ENCODE measurements at regions not wholly inside any gene's neighbourhood (a gene's known extent, or its start where the extent isn't known, plus 50 kb on each side); places are given as distances from the start of the nearest gene placed in this dataset.

DNA sequence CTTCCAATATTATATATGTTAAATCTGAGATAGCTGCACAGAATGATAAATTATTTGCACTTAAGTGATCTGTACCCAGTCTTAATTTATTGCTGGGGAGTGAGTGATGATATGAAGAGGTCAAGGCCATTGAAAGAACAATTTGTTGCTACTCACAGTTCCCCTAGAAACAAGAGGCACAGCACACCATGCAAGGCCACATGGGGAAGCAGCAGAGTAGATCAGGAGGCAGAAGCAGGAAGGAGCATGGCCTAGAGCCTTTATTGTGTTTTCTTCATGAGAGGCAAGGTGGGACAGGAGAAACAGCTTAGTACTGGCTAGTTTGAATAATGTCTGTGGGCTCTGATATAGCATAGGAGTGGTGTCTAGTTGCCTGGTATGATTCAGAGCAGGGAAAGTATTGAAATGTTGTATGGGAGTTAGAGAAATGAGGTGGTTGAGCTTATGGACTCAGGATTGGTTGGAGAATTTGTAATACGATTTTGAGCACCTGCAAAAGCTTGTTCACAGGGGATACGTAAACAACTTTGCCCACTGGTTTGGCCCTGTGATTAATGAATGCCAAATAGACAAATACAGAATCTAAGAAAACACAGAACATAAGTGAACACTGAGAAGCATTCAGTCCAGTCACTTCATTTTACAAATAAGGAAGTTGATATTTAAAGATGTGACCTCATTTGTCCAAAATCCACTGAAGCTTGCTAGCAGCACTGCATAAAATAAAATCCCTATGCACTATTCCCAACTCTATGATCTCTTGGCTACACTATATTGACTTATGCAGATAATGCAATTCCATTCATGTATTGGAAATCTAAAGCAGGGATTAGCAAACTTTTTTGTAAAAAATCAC is 71.7 kb downstream of the TMCO5A start:
- ChIA-PET POLR2A (interaction anchor here (0.7 kb wide), 1 partner anchor 253 kb away, joined by 4 read pairs; no protein-coding TSS in a partner anchor), CTCF (interaction anchor here (1.0 to 4.8 kb wide), 3 partner anchors 12 to 409 kb away, joined by 3 to 25 read pairs (median 3); no protein-coding TSS in a partner anchor)
- no peak for ATAC-seq
- Histone ChIP-seq H3K4me3 (no peak overlapping the region), H3K9me3 (no peaks in the 10 kb centered on the region), H3K27ac (no peak overlapping the region), H3K4me1 (no peaks in the 10 kb centered on the region), H3K4me2 (no peak overlapping the region)
- TF ChIP-seq MYC (IDR thresholded peaks at IDR 0.05; ENCODE audit: borderline replicate concordance, low read length): no peak
- TF ChIP-seq, protein P1, sequence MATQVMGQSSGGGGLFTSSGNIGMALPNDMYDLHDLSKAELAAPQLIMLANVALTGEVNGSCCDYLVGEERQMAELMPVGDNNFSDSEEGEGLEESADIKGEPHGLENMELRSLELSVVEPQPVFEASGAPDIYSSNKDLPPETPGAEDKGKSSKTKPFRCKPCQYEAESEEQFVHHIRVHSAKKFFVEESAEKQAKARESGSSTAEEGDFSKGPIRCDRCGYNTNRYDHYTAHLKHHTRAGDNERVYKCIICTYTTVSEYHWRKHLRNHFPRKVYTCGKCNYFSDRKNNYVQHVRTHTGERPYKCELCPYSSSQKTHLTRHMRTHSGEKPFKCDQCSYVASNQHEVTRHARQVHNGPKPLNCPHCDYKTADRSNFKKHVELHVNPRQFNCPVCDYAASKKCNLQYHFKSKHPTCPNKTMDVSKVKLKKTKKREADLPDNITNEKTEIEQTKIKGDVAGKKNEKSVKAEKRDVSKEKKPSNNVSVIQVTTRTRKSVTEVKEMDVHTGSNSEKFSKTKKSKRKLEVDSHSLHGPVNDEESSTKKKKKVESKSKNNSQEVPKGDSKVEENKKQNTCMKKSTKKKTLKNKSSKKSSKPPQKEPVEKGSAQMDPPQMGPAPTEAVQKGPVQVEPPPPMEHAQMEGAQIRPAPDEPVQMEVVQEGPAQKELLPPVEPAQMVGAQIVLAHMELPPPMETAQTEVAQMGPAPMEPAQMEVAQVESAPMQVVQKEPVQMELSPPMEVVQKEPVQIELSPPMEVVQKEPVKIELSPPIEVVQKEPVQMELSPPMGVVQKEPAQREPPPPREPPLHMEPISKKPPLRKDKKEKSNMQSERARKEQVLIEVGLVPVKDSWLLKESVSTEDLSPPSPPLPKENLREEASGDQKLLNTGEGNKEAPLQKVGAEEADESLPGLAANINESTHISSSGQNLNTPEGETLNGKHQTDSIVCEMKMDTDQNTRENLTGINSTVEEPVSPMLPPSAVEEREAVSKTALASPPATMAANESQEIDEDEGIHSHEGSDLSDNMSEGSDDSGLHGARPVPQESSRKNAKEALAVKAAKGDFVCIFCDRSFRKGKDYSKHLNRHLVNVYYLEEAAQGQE (IDR thresholded peaks at IDR 0.05): no peak
- no peak for TF ChIP-seq CEBPB (IDR thresholded peaks at IDR 0.05)
- TF ChIP-seq, protein P2, sequence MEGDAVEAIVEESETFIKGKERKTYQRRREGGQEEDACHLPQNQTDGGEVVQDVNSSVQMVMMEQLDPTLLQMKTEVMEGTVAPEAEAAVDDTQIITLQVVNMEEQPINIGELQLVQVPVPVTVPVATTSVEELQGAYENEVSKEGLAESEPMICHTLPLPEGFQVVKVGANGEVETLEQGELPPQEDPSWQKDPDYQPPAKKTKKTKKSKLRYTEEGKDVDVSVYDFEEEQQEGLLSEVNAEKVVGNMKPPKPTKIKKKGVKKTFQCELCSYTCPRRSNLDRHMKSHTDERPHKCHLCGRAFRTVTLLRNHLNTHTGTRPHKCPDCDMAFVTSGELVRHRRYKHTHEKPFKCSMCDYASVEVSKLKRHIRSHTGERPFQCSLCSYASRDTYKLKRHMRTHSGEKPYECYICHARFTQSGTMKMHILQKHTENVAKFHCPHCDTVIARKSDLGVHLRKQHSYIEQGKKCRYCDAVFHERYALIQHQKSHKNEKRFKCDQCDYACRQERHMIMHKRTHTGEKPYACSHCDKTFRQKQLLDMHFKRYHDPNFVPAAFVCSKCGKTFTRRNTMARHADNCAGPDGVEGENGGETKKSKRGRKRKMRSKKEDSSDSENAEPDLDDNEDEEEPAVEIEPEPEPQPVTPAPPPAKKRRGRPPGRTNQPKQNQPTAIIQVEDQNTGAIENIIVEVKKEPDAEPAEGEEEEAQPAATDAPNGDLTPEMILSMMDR (IDR thresholded peaks at IDR 0.05): no peak
- TF ChIP-seq POLR2AphosphoS2 (conservative IDR thresholded peaks at IDR 0.05; ENCODE audit: low read length): no peak
- TF ChIP-seq RNF2 (IDR thresholded peaks at IDR 0.05; ENCODE audit: borderline replicate concordance, low read depth): no peak
- no peak for TF ChIP-seq HDAC2 (IDR thresholded peaks at IDR 0.05)
- no peak for TF ChIP-seq CHD4 (IDR thresholded peaks at IDR 0.05; ENCODE audit: borderline replicate concordance)
- TF ChIP-seq JUNB (IDR thresholded peaks at IDR 0.05): no peak
- TF ChIP-seq, protein P3, sequence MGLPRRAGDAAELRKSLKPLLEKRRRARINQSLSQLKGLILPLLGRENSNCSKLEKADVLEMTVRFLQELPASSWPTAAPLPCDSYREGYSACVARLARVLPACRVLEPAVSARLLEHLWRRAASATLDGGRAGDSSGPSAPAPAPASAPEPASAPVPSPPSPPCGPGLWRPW (IDR thresholded peaks at IDR 0.05): no peak
- no peak for TF ChIP-seq PHF8 (IDR thresholded peaks at IDR 0.05; ENCODE audit: borderline replicate concordance, low read depth)
- TF ChIP-seq, protein P4, sequence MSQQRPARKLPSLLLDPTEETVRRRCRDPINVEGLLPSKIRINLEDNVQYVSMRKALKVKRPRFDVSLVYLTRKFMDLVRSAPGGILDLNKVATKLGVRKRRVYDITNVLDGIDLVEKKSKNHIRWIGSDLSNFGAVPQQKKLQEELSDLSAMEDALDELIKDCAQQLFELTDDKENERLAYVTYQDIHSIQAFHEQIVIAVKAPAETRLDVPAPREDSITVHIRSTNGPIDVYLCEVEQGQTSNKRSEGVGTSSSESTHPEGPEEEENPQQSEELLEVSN (IDR thresholded peaks at IDR 0.05; ENCODE audit: borderline replicate concordance, low read depth): no peak
- no peak for TF ChIP-seq HEYL (CRISPR knock-in tag; IDR thresholded peaks at IDR 0.05)
- TF ChIP-seq, protein P5, sequence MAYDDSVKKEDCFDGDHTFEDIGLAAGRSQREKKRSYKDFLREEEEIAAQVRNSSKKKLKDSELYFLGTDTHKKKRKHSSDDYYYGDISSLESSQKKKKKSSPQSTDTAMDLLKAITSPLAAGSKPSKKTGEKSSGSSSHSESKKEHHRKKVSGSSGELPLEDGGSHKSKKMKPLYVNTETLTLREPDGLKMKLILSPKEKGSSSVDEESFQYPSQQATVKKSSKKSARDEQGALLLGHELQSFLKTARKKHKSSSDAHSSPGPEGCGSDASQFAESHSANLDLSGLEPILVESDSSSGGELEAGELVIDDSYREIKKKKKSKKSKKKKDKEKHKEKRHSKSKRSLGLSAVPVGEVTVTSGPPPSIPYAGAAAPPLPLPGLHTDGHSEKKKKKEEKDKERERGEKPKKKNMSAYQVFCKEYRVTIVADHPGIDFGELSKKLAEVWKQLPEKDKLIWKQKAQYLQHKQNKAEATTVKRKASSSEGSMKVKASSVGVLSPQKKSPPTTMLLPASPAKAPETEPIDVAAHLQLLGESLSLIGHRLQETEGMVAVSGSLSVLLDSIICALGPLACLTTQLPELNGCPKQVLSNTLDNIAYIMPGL (CRISPR knock-in tag; IDR thresholded peaks at IDR 0.05; ENCODE audit: borderline replicate concordance): no peak
- TF ChIP-seq EP300 (IDR thresholded peaks at IDR 0.05): no peak
- no peak for TF ChIP-seq RCOR1 (IDR thresholded peaks at IDR 0.05; ENCODE audit: low read depth, low read length)
- TF ChIP-seq ESRRA (IDR thresholded peaks at IDR 0.05; ENCODE audit: borderline replicate concordance, low read length): no peak
- no peak for TF ChIP-seq RFX5 (IDR thresholded peaks at IDR 0.05)
- TF ChIP-seq, protein P6, sequence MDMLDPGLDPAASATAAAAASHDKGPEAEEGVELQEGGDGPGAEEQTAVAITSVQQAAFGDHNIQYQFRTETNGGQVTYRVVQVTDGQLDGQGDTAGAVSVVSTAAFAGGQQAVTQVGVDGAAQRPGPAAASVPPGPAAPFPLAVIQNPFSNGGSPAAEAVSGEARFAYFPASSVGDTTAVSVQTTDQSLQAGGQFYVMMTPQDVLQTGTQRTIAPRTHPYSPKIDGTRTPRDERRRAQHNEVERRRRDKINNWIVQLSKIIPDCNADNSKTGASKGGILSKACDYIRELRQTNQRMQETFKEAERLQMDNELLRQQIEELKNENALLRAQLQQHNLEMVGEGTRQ (IDR thresholded peaks at IDR 0.05): no peak
- WGBS (ENCODE audit: missing lambda C conversion rate): 57% methylated on average over 2 of the region's 2 CpGs
- FAIRE-seq: no peak
- DNase-seq (ENCODE audit: low read depth in 1 of 2, low spot score in 1 of 2): no peak
